ENCODE measurements at regions not wholly inside any gene's neighbourhood (a gene's known extent, or its start where the extent isn't known, plus 50 kb on each side); places are given as distances from the start of the nearest gene placed in this dataset.
A peak's percentile ranks its signal among the peaks of the same experiment; 100 is the strongest.

GRCh38 chr13:106799781-106800335, 231.9 kb upstream of the ARGLU1 start:
- no peak for DNase-seq (ENCODE audit: low spot score)

GRCh38 chr13:106797081-106797640, 229.2 kb upstream of the ARGLU1 start:
- DNase-seq (ENCODE audit: low spot score), result no peak

- no peak for DNase-seq (ENCODE audit: low spot score)
Measured at GRCh38 chr13:106796280-106797047, 228.5 kb upstream of the ARGLU1 start.

GRCh38 chr13:106795847-106796246, 227.9 kb upstream of the ARGLU1 start:
- no peak for DNase-seq (ENCODE audit: low spot score)

- no peak for DNase-seq (ENCODE audit: low spot score)
Measured at GRCh38 chr13:106794117-106794516, 226.2 kb upstream of the ARGLU1 start.

GRCh38 chr13:106789911-106790310, 222.0 kb upstream of the ARGLU1 start:
- DNase-seq (ENCODE audit: low spot score), result no peak

- no peak for DNase-seq (ENCODE audit: low spot score)
Measured at GRCh38 chr13:106786006-106786563, 218.1 kb upstream of the ARGLU1 start.

GRCh38 chr13:106774621-106775020, 206.7 kb upstream of the ARGLU1 start:
- DNase-seq (ENCODE audit: low spot score), result no peak

- no peak for DNase-seq (ENCODE audit: low spot score)
Measured at GRCh38 chr13:106772006-106772601, 204.2 kb upstream of the ARGLU1 start.

- DNase-seq (ENCODE audit: low spot score), result no peak
Measured at GRCh38 chr13:106768991-106769390, 201.1 kb upstream of the ARGLU1 start.

GRCh38 chr13:106762708-106763107, 194.8 kb upstream of the ARGLU1 start:
- no peak for DNase-seq (ENCODE audit: low spot score)

- DNase-seq (ENCODE audit: low spot score), result no peak
Measured at GRCh38 chr13:106756446-106756845, 188.5 kb upstream of the ARGLU1 start.

GRCh38 chr13:106755542-106755941, 187.6 kb upstream of the ARGLU1 start:
- DNase-seq (ENCODE audit: low spot score), result no peak

GRCh38 chr13:106753251-106753650, 185.3 kb upstream of the ARGLU1 start:
- DNase-seq (ENCODE audit: low spot score), result no peak

- DNase-seq (ENCODE audit: low spot score), result peak; percentile 52
Measured at GRCh38 chr13:106752584-106753170, 184.7 kb upstream of the ARGLU1 start.

- no peak for DNase-seq (ENCODE audit: low spot score)
Measured at GRCh38 chr13:106748785-106749184, 180.8 kb upstream of the ARGLU1 start.

- no peak for DNase-seq (ENCODE audit: low spot score)
Measured at GRCh38 chr13:106744516-106744915, 176.6 kb upstream of the ARGLU1 start.

GRCh38 chr13:106738186-106738678, 170.3 kb upstream of the ARGLU1 start:
- no peak for DNase-seq (ENCODE audit: low spot score)

- no peak for DNase-seq (ENCODE audit: low spot score)
Measured at GRCh38 chr13:106736941-106737340, 169.0 kb upstream of the ARGLU1 start.

- no peak for DNase-seq (ENCODE audit: low spot score)
Measured at GRCh38 chr13:106734198-106734597, 166.3 kb upstream of the ARGLU1 start.

- DNase-seq (ENCODE audit: low spot score), result no peak
Measured at GRCh38 chr13:106723036-106723435, 155.1 kb upstream of the ARGLU1 start.

- DNase-seq (ENCODE audit: low spot score), result no peak
Measured at GRCh38 chr13:106722620-106723019, 154.7 kb upstream of the ARGLU1 start.

Measured in globus pallidus (tissue), 1 donor.